CD4-positive, CD25-positive, alpha-beta regulatory T cell (primary cell): ENCODE measurements at regions not wholly inside any gene's neighbourhood (a gene's known extent, or its start where the extent isn't known, plus 50 kb on each side); places are given as distances from the start of the nearest gene placed in this dataset.
A peak's percentile ranks its signal among the peaks of the same experiment; 100 is the strongest.

Source experiments
- ATAC-seq, 2 donors: fragments of 150-1000 bp; cut with Tn5 transposase; one replicate each; pipeline ENCODE4 v1.10.0; 2021; ENCODE audit warnings: low read depth in 2 of 2, moderate number of reproducible peaks in 2 of 2, moderate library complexity in 1 of 2
- DNase-seq, 3 donors: peaks; one replicate each; pipeline versions ENCODE4 v3.0.0 to v3.0.0-alpha.2; 2012 to 2022; ENCODE audit warnings: mixed read lengths in 1 of 3
- H3K27ac ChIP-seq: one replicate; pipeline ENCODE4 v1.7.0; 2013; ENCODE audit warnings: mild to moderate bottlenecking, low read length; ENCODE audit not compliant: insufficient read depth, poor library complexity, severe bottlenecking
- H3K27me3 ChIP-seq: one replicate; pipeline ENCODE4 v1.7.0; 2013; ENCODE audit warnings: low read length; ENCODE audit not compliant: control insufficient read depth, insufficient read depth
- H3K36me3 ChIP-seq: one replicate; pipeline ENCODE4 v1.7.0; 2013; ENCODE audit warnings: mild to moderate bottlenecking, low read length, moderate library complexity; ENCODE audit not compliant: control insufficient read depth, insufficient read depth
- H3K4me1 ChIP-seq: 2 replicates; pipeline ENCODE4 v1.7.0; 2013; ENCODE audit warnings: mild to moderate bottlenecking, low read length; ENCODE audit not compliant: insufficient read depth, control insufficient read depth, poor library complexity, severe bottlenecking
- H3K4me3 ChIP-seq: one replicate; pipeline ENCODE4 v1.7.0; 2013; ENCODE audit warnings: low read depth, mild to moderate bottlenecking, low read length, moderate library complexity
- H3K9me3 ChIP-seq, 2 experiments: 1 replicate in 1 of 2; 2 replicates in 1 of 2; pipeline ENCODE4 v1.7.0; 2013; ENCODE audit warnings: low read length in 2 of 2, mild to moderate bottlenecking in 1 of 2, moderate library complexity in 1 of 2; ENCODE audit not compliant: control insufficient read depth in 2 of 2
- H3K27ac Mint-ChIP-seq, 3 donors: one replicate each; pipeline ENCODE4 v1.8.0; 2020 to 2022; ENCODE audit warnings: mild to moderate bottlenecking in 3 of 3, mixed read lengths in 3 of 3, moderate library complexity in 2 of 3
- H3K27me3 Mint-ChIP-seq: one replicate; pipeline ENCODE4 v1.8.0; 2022; ENCODE audit warnings: mild to moderate bottlenecking, mixed read lengths
- H3K36me3 Mint-ChIP-seq: one replicate; pipeline ENCODE4 v1.8.0; 2020; ENCODE audit warnings: mixed read lengths
- H3K4me1 Mint-ChIP-seq, 4 donors: one replicate each; pipeline ENCODE4 v1.8.0; 2020 to 2022; ENCODE audit warnings: mixed read lengths in 4 of 4, mild to moderate bottlenecking in 1 of 4
- H3K4me3 Mint-ChIP-seq, 4 donors: one replicate each; pipeline ENCODE4 v1.8.0; 2020 to 2022; ENCODE audit warnings: mild to moderate bottlenecking in 4 of 4, mixed read lengths in 4 of 4, moderate library complexity in 3 of 4
- H3K9me3 Mint-ChIP-seq, 7 donors: one replicate each; pipeline ENCODE4 v1.8.0; 2020 to 2022; ENCODE audit warnings: mixed read lengths in 7 of 7, mild to moderate bottlenecking in 3 of 7, moderate library complexity in 2 of 7

- peak overlapping the region; percentile 8 to 9 (median 8) for H3K27ac Mint-ChIP-seq
- H3K4me1 Mint-ChIP-seq = peaks cover 0 to 11% (median 6%) of the 10 kb centered on the region in 4 donors
- DNase-seq (peak in 1 of 3 donors; percentile 63), ATAC-seq (peak in 1 of 2 donors; percentile 42)
- Histone ChIP-seq H3K36me3 (no peaks in the 10 kb centered on the region), H3K27ac (peak overlapping the region; percentile 43), H3K9me3 (no peaks in the 10 kb centered on the region), H3K4me1 (peaks cover 7% of the 10 kb centered on the region), H3K4me3 (peak overlapping the region; percentile 19), H3K27me3 (no peaks in the 10 kb centered on the region)
- H3K4me3 Mint-ChIP-seq = peak overlapping the region in 2 of 4 donors; percentile 11 to 37
- H3K27me3 Mint-ChIP-seq = peaks cover 4% of the 10 kb centered on the region
- no peaks in the 10 kb centered on the region for H3K36me3 Mint-ChIP-seq
- peaks cover 0 to 12% (median 2%) of the 10 kb centered on the region in 7 donors for H3K9me3 Mint-ChIP-seq
Measured at GRCh38 chr9:96136992-96137670, 164.8 kb downstream of the HSD17B3 start.

- H3K4me1 Mint-ChIP-seq = peaks cover 0 to 11% (median 6%) of the 10 kb centered on the region in 4 donors
Measured at GRCh38 chr9:96135753-96136290, 166.2 kb downstream of the HSD17B3 start.

GRCh38 chr9:96135076-96135752 lies 166.8 kb downstream of the HSD17B3 start:
- no peak overlapping the region for H3K27ac Mint-ChIP-seq
- no peaks in the 10 kb centered on the region for H3K36me3 Mint-ChIP-seq
- no peak overlapping the region for H3K27ac ChIP-seq
- DNase-seq = no peak
- H3K27me3 ChIP-seq = no peaks in the 10 kb centered on the region
- no peak overlapping the region for H3K4me3 Mint-ChIP-seq
- peaks cover 0 to 15% (median 4%) of the 10 kb centered on the region in 7 donors for H3K9me3 Mint-ChIP-seq
- no peaks in the 10 kb centered on the region for H3K36me3 ChIP-seq
- H3K9me3 ChIP-seq = no peaks in the 10 kb centered on the region
- H3K4me3 ChIP-seq = no peak overlapping the region
- peaks cover 7% of the 10 kb centered on the region for H3K4me1 ChIP-seq
- peaks cover 0 to 11% (median 6%) of the 10 kb centered on the region in 4 donors for H3K4me1 Mint-ChIP-seq
- H3K27me3 Mint-ChIP-seq = peaks cover 7% of the 10 kb centered on the region
- ATAC-seq = no peak

More at GRCh38 chr9:96135753-96136290, 166.2 kb downstream of the HSD17B3 start:
- Mint-ChIP-seq H3K4me3 (no peak overlapping the region), H3K9me3 (peaks cover 0 to 15% (median 4%) of the 10 kb centered on the region in 7 donors), H3K27ac (no peak overlapping the region), H3K36me3 (no peaks in the 10 kb centered on the region), H3K27me3 (peaks cover 4% of the 10 kb centered on the region)
- DNase-seq = no peak
- H3K27me3 ChIP-seq = no peaks in the 10 kb centered on the region
- no peak overlapping the region for H3K27ac ChIP-seq
- H3K4me1 ChIP-seq = peaks cover 7% of the 10 kb centered on the region
- ATAC-seq = no peak
- H3K9me3 ChIP-seq = no peaks in the 10 kb centered on the region
- no peaks in the 10 kb centered on the region for H3K36me3 ChIP-seq
- H3K4me3 ChIP-seq = no peak overlapping the region

- ATAC-seq (no peak), DNase-seq (no peak)
- Mint-ChIP-seq H3K4me3 (no peak overlapping the region), H3K4me1 (peaks cover 0 to 11% (median 6%) of the 10 kb centered on the region in 4 donors), H3K27ac (peak overlapping the region in 1 of 3 donors; percentile 57), H3K27me3 (peaks cover 8% of the 10 kb centered on the region), H3K9me3 (peaks cover 0 to 15% (median 4%) of the 10 kb centered on the region in 7 donors), H3K36me3 (no peaks in the 10 kb centered on the region)
- Histone ChIP-seq H3K27me3 (no peaks in the 10 kb centered on the region), H3K27ac (no peak overlapping the region), H3K4me1 (peaks cover 7% of the 10 kb centered on the region), H3K9me3 (no peaks in the 10 kb centered on the region), H3K36me3 (no peaks in the 10 kb centered on the region), H3K4me3 (no peak overlapping the region)
Measured at GRCh38 chr9:96133321-96134021, 168.5 kb downstream of the HSD17B3 start.

GRCh38 chr9:96131825-96132224 lies 170.2 kb downstream of the HSD17B3 start:
- H3K36me3 Mint-ChIP-seq = no peaks in the 10 kb centered on the region
- H3K9me3 Mint-ChIP-seq = peaks cover 0 to 15% (median 4%) of the 10 kb centered on the region in 7 donors
- Histone ChIP-seq H3K27ac (no peak overlapping the region), H3K4me3 (no peak overlapping the region), H3K4me1 (no peaks in the 10 kb centered on the region), H3K27me3 (no peaks in the 10 kb centered on the region), H3K9me3 (no peaks in the 10 kb centered on the region), H3K36me3 (no peaks in the 10 kb centered on the region)
- peaks cover 0 to 4% (median 1%) of the 10 kb centered on the region in 4 donors for H3K4me1 Mint-ChIP-seq
- DNase-seq (no peak), ATAC-seq (no peak)
- no peak overlapping the region for H3K27ac Mint-ChIP-seq
- peaks cover 13% of the 10 kb centered on the region for H3K27me3 Mint-ChIP-seq
- H3K4me3 Mint-ChIP-seq = no peak overlapping the region

- Mint-ChIP-seq H3K4me3 (no peak overlapping the region), H3K36me3 (no peaks in the 10 kb centered on the region), H3K4me1 (peaks cover 0 to 3% (median 1%) of the 10 kb centered on the region in 4 donors), H3K27me3 (peaks cover 13% of the 10 kb centered on the region), H3K27ac (peak overlapping the region in 1 of 3 donors; percentile 33), H3K9me3 (peaks cover 0 to 15% (median 4%) of the 10 kb centered on the region in 7 donors)
- no peak overlapping the region for H3K4me3 ChIP-seq
- no peaks in the 10 kb centered on the region for H3K36me3 ChIP-seq
- no peaks in the 10 kb centered on the region for H3K27me3 ChIP-seq
- no peaks in the 10 kb centered on the region for H3K4me1 ChIP-seq
- H3K9me3 ChIP-seq = no peaks in the 10 kb centered on the region
- H3K27ac ChIP-seq = no peak overlapping the region
- no peak for DNase-seq
- ATAC-seq = no peak
Measured at GRCh38 chr9:96130970-96131369, 171.0 kb downstream of the HSD17B3 start.

GRCh38 chr9:96129747-96130146 lies 172.2 kb downstream of the HSD17B3 start:
- Histone ChIP-seq H3K4me3 (no peak overlapping the region), H3K9me3 (no peaks in the 10 kb centered on the region), H3K4me1 (no peaks in the 10 kb centered on the region), H3K27ac (no peak overlapping the region), H3K36me3 (no peaks in the 10 kb centered on the region), H3K27me3 (no peaks in the 10 kb centered on the region)
- Mint-ChIP-seq H3K27me3 (peaks cover 11% of the 10 kb centered on the region), H3K4me1 (no peaks in the 10 kb centered on the region), H3K4me3 (no peak overlapping the region), H3K9me3 (peaks cover 0 to 15% (median 4%) of the 10 kb centered on the region in 7 donors), H3K27ac (no peak overlapping the region), H3K36me3 (no peaks in the 10 kb centered on the region)
- no peak for DNase-seq
- no peak for ATAC-seq
